HCT116 (cell line): ENCODE measurements at regions not wholly inside any gene's neighbourhood (a gene's known extent, or its start where the extent isn't known, plus 50 kb on each side); places are given as distances from the start of the nearest gene placed in this dataset.

Source experiments
- ATF3 ChIP-seq: IDR thresholded peaks from 2 replicates; pipeline ENCODE4 v1.6.1; 2012
- CEBPB ChIP-seq: IDR thresholded peaks from 2 replicates; pipeline ENCODE4 v1.6.1; 2012; ENCODE audit warnings: low read depth
- CTCF ChIP-seq, 3 experiments: fragments of 200-600 bp in 1 of 3; sonication (generic) in 1 of 3; IDR thresholded peaks in 2 of 3; conservative IDR thresholded peaks in 1 of 3; 2 replicates each; pipeline ENCODE4 v1.5.1; 2012 to 2017; ENCODE audit warnings: low read depth in 2 of 3, low read length in 2 of 3, antibody characterized with exemption in 1 of 3, borderline replicate concordance in 1 of 3, control low read depth in 1 of 3, mild to moderate bottlenecking in 1 of 3, mixed read lengths in 1 of 3, mixed run types in 1 of 3, moderate library complexity in 1 of 3; ENCODE audit not compliant: insufficient read depth in 1 of 3
- EZH2 ChIP-seq: fragments of 200-600 bp; sonication (generic); IDR thresholded peaks from 2 replicates; pipeline ENCODE4 v1.6.1; 2017; ENCODE audit warnings: antibody characterized with exemption, mixed run types
- EZH2phosphoT487 ChIP-seq: fragments of 200-600 bp; IDR thresholded peaks from 2 replicates; pipeline ENCODE4 v1.6.1; 2018; ENCODE audit warnings: antibody characterized with exemption, borderline replicate concordance
- MAX ChIP-seq: IDR thresholded peaks from 2 replicates; pipeline ENCODE4 v1.6.1; 2012
- POLR2A ChIP-seq: IDR thresholded peaks from 2 replicates; pipeline ENCODE4 v1.7.0; 2011; ENCODE audit warnings: borderline replicate concordance; ENCODE audit not compliant: insufficient read depth, insufficient read length; ENCODE audit errors: extremely low read depth
- POLR2AphosphoS5 ChIP-seq: IDR thresholded peaks from 2 replicates; pipeline ENCODE4 v1.6.1; 2011; ENCODE audit warnings: mild to moderate bottlenecking, low read depth, low read length, moderate library complexity
- RAD21 ChIP-seq: IDR thresholded peaks from 2 replicates; pipeline ENCODE4 v1.6.1; 2012; ENCODE audit warnings: low read depth, mild to moderate bottlenecking
- SIN3A ChIP-seq: IDR thresholded peaks from 2 replicates; pipeline ENCODE4 v1.6.1; 2012; ENCODE audit warnings: low read depth
- SP1 ChIP-seq: IDR thresholded peaks from 2 replicates; pipeline ENCODE4 v1.6.1; 2012; ENCODE audit warnings: low read depth
- ZFX ChIP-seq: fragments of 450-650 bp; IDR thresholded peaks from 2 replicates; pipeline ENCODE4 v1.6.1; 2017
- TF ChIP-seq, protein P1 (sequence below): IDR thresholded peaks from 2 replicates; pipeline ENCODE4 v1.6.1; 2012; ENCODE audit warnings: low read depth
- TF ChIP-seq, protein P2 (sequence below): IDR thresholded peaks from 2 replicates; pipeline ENCODE4 v1.6.1; 2011; ENCODE audit warnings: mild to moderate bottlenecking, low read length, moderate library complexity; ENCODE audit not compliant: insufficient replicate concordance; ENCODE audit errors: extremely low read depth

DNA sequence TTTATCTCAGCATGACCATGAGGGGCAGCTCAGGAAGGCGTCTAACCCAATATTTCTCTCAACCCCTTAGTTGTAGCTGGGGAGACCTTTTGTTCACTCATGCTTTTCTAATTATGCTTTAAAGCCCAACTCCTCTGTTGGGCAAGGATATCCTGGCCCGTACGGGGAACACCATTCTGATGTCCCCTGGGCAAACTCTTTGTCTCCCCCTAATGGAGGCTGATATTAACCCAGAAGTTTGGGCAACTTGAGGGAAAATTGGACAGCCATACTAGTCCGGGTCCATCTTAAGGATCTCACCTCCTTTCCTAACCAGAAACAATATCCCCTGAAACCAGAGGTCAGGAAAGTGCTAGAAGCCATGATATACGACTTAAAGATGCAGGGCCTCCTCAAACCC is 143.7 kb upstream of the COX10 start:
- TF ChIP-seq CTCF (IDR thresholded peaks at IDR 0.05 in 2 of 3, conservative IDR thresholded peaks at IDR 0.05 in 1 of 3; ENCODE audit: borderline replicate concordance in 1 of 3, insufficient read depth in 1 of 3, low read depth in 2 of 3, low read length in 2 of 3) = peak in 2 of 3 experiments; percentile 46; a peak in 4 of 6 replicates
- no peak for TF ChIP-seq SP1
- TF ChIP-seq POLR2A = no peak
- TF ChIP-seq EZH2 = no peak
- TF ChIP-seq, protein P1, sequence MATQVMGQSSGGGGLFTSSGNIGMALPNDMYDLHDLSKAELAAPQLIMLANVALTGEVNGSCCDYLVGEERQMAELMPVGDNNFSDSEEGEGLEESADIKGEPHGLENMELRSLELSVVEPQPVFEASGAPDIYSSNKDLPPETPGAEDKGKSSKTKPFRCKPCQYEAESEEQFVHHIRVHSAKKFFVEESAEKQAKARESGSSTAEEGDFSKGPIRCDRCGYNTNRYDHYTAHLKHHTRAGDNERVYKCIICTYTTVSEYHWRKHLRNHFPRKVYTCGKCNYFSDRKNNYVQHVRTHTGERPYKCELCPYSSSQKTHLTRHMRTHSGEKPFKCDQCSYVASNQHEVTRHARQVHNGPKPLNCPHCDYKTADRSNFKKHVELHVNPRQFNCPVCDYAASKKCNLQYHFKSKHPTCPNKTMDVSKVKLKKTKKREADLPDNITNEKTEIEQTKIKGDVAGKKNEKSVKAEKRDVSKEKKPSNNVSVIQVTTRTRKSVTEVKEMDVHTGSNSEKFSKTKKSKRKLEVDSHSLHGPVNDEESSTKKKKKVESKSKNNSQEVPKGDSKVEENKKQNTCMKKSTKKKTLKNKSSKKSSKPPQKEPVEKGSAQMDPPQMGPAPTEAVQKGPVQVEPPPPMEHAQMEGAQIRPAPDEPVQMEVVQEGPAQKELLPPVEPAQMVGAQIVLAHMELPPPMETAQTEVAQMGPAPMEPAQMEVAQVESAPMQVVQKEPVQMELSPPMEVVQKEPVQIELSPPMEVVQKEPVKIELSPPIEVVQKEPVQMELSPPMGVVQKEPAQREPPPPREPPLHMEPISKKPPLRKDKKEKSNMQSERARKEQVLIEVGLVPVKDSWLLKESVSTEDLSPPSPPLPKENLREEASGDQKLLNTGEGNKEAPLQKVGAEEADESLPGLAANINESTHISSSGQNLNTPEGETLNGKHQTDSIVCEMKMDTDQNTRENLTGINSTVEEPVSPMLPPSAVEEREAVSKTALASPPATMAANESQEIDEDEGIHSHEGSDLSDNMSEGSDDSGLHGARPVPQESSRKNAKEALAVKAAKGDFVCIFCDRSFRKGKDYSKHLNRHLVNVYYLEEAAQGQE = no peak
- no peak for TF ChIP-seq MAX
- peak; percentile 30; the same call in 1 of the 2 replicates for TF ChIP-seq RAD21
- TF ChIP-seq POLR2AphosphoS5 = no peak
- no peak for TF ChIP-seq SIN3A
- no peak for TF ChIP-seq EZH2phosphoT487
- TF ChIP-seq CEBPB = no peak
- TF ChIP-seq, protein P2, sequence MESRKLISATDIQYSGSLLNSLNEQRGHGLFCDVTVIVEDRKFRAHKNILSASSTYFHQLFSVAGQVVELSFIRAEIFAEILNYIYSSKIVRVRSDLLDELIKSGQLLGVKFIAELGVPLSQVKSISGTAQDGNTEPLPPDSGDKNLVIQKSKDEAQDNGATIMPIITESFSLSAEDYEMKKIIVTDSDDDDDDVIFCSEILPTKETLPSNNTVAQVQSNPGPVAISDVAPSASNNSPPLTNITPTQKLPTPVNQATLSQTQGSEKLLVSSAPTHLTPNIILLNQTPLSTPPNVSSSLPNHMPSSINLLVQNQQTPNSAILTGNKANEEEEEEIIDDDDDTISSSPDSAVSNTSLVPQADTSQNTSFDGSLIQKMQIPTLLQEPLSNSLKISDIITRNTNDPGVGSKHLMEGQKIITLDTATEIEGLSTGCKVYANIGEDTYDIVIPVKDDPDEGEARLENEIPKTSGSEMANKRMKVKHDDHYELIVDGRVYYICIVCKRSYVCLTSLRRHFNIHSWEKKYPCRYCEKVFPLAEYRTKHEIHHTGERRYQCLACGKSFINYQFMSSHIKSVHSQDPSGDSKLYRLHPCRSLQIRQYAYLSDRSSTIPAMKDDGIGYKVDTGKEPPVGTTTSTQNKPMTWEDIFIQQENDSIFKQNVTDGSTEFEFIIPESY = no peak
- no peak for TF ChIP-seq ZFX
- TF ChIP-seq ATF3 = no peak
